HL-60 (cell line): ENCODE measurements at regions not wholly inside any gene's neighbourhood (a gene's known extent, or its start where the extent isn't known, plus 50 kb on each side); places are given as distances from the start of the nearest gene placed in this dataset.

ENCODE experiments used
- GABPA ChIP-seq: IDR thresholded peaks from 2 replicates; pipeline ENCODE4 v1.6.1; 2012; ENCODE audit warnings: low read depth
- POLR2AphosphoS5 ChIP-seq: IDR thresholded peaks from 2 replicates; pipeline ENCODE4 v1.6.1; 2012; ENCODE audit warnings: low read depth
- REST ChIP-seq: IDR thresholded peaks from 2 replicates; pipeline ENCODE4 v1.6.1; 2012; ENCODE audit warnings: low read depth; ENCODE audit not compliant: insufficient replicate concordance
- SPI1 ChIP-seq: IDR thresholded peaks from 2 replicates; pipeline ENCODE4 v1.6.1; 2012; ENCODE audit warnings: low read depth, mild to moderate bottlenecking, borderline replicate concordance
- TF ChIP-seq, protein P1 (sequence below): IDR thresholded peaks from one replicate; pipeline ENCODE4 v1.5.1; 2011; ENCODE audit warnings: low read length, control low read depth, inconsistent platforms; ENCODE audit not compliant: insufficient read depth

GRCh38 chr15:45995800-45996199 is 361.0 kb downstream of the SQOR start:
- TF ChIP-seq, protein P1, sequence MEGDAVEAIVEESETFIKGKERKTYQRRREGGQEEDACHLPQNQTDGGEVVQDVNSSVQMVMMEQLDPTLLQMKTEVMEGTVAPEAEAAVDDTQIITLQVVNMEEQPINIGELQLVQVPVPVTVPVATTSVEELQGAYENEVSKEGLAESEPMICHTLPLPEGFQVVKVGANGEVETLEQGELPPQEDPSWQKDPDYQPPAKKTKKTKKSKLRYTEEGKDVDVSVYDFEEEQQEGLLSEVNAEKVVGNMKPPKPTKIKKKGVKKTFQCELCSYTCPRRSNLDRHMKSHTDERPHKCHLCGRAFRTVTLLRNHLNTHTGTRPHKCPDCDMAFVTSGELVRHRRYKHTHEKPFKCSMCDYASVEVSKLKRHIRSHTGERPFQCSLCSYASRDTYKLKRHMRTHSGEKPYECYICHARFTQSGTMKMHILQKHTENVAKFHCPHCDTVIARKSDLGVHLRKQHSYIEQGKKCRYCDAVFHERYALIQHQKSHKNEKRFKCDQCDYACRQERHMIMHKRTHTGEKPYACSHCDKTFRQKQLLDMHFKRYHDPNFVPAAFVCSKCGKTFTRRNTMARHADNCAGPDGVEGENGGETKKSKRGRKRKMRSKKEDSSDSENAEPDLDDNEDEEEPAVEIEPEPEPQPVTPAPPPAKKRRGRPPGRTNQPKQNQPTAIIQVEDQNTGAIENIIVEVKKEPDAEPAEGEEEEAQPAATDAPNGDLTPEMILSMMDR: no peak
- TF ChIP-seq REST: no peak
- TF ChIP-seq POLR2AphosphoS5: no peak
- TF ChIP-seq GABPA: no peak
- TF ChIP-seq SPI1: no peak
